ENCODE measurements at regions not wholly inside any gene's neighbourhood (a gene's known extent, or its start where the extent isn't known, plus 50 kb on each side); places are given as distances from the start of the nearest gene placed in this dataset.
"Not testable (repeated sequence)": the region's sequence is repeated elsewhere in the genome, so short reads cannot be mapped to it uniquely, and the experiment has no call there.

GRCh38 chr15:99464137-99464536 is 101.6 kb upstream of the MEF2A start:
- no peak for DNase-seq

DNA sequence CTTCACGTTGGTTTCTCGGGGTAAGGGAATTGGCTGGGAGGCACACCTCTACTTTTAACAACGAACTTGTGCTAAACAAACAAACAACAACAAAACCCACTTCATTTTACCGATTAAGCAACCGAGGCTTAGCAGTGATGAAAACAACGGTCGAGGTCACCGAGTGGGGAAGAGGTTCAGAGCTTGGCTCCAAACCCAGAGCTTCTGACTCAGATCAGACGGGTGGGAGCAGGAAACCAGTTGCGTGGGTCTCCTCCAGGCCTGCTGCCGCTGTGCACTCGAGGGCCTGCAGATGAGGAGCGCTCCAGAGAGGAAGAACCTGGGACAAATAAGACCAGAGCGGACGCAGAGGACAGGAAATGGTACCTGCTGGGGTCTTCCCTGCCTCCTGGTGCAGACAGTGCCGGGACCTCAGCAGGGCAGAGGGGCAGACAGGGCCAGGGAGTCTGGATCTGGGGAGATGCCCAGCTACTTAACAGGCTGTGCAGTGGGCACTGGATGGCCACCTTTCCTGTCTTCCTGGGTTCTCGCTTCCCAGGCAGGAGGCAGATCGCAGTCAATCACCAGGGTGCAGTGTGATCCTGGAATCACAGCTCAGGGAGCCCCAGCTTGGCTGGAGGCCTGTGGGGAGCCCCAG is 99.0 kb upstream of the MEF2A start:
- DNase-seq: no peak

GRCh38 chr15:99467338-99467720 is 98.5 kb upstream of the MEF2A start:
- DNase-seq: peak; percentile 41

DNA sequence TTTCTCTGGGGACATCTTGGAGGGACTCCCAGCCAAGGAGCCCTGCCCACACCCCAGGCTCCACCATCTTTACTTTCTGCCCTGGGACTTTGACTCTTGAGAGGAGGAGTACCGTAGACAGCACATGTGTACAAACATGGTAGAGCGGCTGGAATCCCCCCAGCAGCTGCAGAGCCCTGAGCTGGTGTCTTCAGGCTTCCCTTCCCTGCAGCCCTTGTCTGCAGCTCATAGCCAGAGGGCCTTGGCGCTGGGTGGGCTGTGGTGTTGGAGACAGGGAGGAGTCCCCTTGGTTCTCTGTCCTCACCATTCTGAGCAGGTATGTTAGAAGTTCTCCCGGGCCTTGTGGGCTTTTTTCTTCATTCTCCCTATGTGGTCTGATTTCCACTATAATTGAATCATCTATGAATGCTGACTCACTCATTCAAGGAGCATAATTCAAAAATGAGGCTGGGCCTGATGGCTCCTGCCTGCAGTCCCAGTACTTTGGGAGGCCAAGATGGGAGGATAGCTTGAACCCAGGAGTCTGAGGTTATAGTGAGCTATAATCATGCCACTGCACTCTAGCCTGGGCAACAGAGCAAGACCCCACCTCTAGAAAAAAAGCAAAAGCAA is 97.8 kb upstream of the MEF2A start:
- no peak for DNase-seq

DNA sequence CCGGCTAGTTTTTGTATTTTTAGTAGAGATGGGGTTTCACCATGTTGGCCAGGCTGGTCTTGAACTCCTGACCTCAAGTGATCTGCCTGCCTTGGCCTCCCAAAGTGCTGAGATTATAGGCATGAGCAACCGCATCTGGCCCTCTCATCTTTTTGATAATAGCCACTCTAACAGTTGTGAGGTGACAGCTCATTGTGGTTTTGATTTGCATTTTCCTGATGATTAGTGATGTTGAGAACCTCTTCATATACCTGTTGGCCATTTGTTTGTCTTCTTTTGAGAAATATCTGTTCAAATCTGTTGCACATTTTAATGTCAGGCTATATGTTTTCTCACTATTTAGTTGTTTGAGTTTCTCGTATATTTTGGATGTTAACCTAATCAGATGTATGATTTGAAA is 95.6 kb upstream of the MEF2A start:
- DNase-seq: not testable (repeated sequence)

GRCh38 chr15:99472416-99473145 is 93.2 kb upstream of the MEF2A start:
- no peak for DNase-seq

- no peak for DNase-seq
Measured at GRCh38 chr15:99473981-99474906, 91.5 kb upstream of the MEF2A start.

GRCh38 chr15:99474909-99475753 is 90.7 kb upstream of the MEF2A start:
- peak; percentile 77 for DNase-seq

GRCh38 chr15:99475754-99476412 is 89.9 kb upstream of the MEF2A start:
- DNase-seq: no peak

GRCh38 chr15:99476413-99477222 is 89.2 kb upstream of the MEF2A start:
- DNase-seq: peak; percentile 32

DNA sequence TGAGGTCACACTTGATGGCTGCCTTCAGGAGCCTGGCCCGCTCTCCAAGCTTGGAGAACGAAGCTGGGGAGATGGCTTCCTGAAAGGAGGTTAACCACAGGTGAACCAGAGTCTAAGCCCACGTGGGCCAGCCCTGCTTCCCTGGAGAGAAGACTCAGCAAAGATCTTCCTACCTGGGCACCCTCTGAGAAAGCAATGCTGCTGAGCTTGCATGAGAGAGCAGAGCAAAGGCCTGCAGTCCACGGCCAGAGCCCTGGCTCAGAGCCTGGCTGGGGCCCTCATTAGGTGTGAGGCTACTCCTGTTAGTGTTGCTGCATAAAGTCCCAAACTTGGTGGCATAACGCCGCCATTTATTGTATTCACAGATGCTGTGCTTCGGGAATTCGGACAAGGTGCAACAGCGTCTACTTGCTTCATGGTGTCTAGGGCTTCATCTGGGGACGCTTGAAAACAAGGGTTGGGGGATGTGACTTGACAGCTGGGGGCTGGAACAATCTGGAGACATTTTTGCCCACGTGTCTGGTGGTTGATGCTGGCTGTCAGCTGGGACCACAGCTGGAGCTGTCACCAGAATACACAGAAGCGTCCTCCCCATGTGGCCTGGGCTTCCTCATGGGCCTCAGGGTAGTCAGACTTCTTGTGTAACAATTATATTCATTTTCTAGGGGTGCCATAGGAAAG is 87.9 kb upstream of the MEF2A start:
- DNase-seq: no peak

- DNase-seq: no peak
Measured at GRCh38 chr15:99478977-99479376, 86.8 kb upstream of the MEF2A start.

- no peak for DNase-seq
Measured at GRCh38 chr15:99480016-99480810, 85.6 kb upstream of the MEF2A start.

DNA sequence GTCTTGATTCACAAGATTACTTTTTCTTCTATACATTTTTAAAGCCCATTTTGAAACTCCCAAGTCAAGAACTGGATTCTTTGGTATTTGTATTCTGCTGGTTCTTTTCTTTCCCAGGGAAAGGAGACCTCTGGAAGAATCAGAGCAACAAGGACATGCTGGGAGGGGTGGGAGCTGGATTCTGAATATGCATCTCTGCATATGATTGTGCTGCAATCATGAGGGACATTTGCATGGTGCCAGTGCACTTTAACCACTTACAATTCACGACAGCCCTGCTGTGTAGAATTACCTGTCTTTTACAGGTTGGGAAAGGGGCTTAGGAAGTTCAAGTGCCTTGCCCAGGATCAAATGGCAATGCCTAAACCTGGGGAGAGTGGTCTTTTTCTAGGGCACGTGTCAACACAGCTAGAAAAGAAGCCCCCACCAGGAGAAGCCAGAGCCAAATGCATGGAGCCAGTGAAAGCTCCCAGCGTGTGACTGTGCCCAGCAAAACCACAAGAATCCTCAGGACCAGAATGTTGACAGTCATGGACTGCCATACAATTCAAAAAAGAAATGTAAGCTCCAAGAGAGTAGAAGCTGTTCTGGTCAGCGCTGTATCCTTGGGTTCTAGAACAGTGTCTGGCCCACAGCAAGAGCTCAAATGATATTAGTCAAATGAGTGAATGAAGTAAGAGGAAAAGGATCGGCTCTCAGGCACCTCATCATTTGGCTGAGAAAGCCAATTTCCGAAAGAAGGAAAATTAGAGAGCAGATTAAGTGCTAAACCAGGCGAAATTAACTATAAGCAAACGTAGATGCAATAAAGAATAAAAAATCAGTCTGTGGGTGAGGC is 84.5 kb upstream of the MEF2A start:
- DNase-seq: no peak

GRCh38 chr15:99481951-99482230 is 83.9 kb upstream of the MEF2A start:
- peak; percentile 9 for DNase-seq

- peak; percentile 6 for DNase-seq
Measured at GRCh38 chr15:99482993-99483392, 82.8 kb upstream of the MEF2A start.

GRCh38 chr15:99485153-99485961 is 80.4 kb upstream of the MEF2A start:
- peak; percentile 57 for DNase-seq

GRCh38 chr15:99485992-99486370 is 79.8 kb upstream of the MEF2A start:
- DNase-seq: no peak

Measured in NCI-H69 (cell line).